GM12878 (cell line): ENCODE measurements at regions not wholly inside any gene's neighbourhood (a gene's known extent, or its start where the extent isn't known, plus 50 kb on each side); places are given as distances from the start of the nearest gene placed in this dataset.

Experiments
- ATAC-seq: fragments of 200-7000 bp; cut with Tn5 transposase; 3 replicates; pipeline ENCODE4 v1.9.1; 2020; ENCODE audit warnings: mild to moderate bottlenecking, moderate library complexity
- BruUV-seq: library from RNA; stranded (reverse); fragments of 400-500 nt; replicated peaks from 2 replicates; lab custom pipeline; 2021; lab: Mats Ljungman, UMichigan
- CTCF ChIA-PET: fragments of 300-600 bp; sonication (Branson Sonifier 250); formaldehyde crosslinking; extraction: SDS; loops from one replicate; lab custom pipeline; 2021; ENCODE audit warnings: inconsistent platforms; lab: Yijun Ruan, JAX
- POLR2A ChIA-PET: fragments of 350-600 bp; formaldehyde crosslinking; extraction: SDS; loops from one replicate; lab custom pipeline; 2021; ENCODE audit warnings: inconsistent platforms; lab: Charles Lee
- RAD21 ChIA-PET: fragments of 300-600 bp; sonication (Branson Sonifier 250); formaldehyde crosslinking; loops from one replicate; lab custom pipeline; 2023; ENCODE audit warnings: antibody characterized with exemption; ENCODE audit not compliant: unreplicated experiment; lab: Charles Lee
- SMC1A ChIA-PET: fragments of 300-600 bp; sonication (Branson Sonifier 250); formaldehyde crosslinking; loops from one replicate; lab custom pipeline; 2023; ENCODE audit not compliant: unreplicated experiment, uncharacterized antibody; lab: Charles Lee
- DNase-seq: peaks from one replicate; pipeline ENCODE4 v3.0.0-alpha.2; 2011; ENCODE audit warnings: low read depth, low spot score
- FAIRE-seq: peaks from 3 replicates; lab custom pipeline; 2011; peaks lifted over from hg19 to GRCh38; lab: Jason Lieb, UNC
- H2AFZ ChIP-seq: 2 replicates; pipeline ENCODE4 v1.6.0; 2011; ENCODE audit warnings: low read depth, low read length, control low read depth; ENCODE audit not compliant: control insufficient read depth
- H3K27ac ChIP-seq: 2 replicates; pipeline ENCODE4 v1.5.1; 2011; ENCODE audit warnings: control low read depth; ENCODE audit not compliant: control insufficient read depth, insufficient read depth
- H3K27me3 ChIP-seq, 2 experiments: replicated peaks in 1 of 2; 2 replicates each; pipeline versions ENCODE4 v1.6.0 to v1.6.1; 2011; ENCODE audit warnings: low read length in 1 of 2; ENCODE audit not compliant: control insufficient read depth in 2 of 2, insufficient read depth in 2 of 2
- H3K36me3 ChIP-seq, 2 experiments: 2 replicates each; pipeline ENCODE4 v1.5.1; 2011; ENCODE audit warnings: low read length in 1 of 2; ENCODE audit not compliant: control insufficient read depth in 2 of 2, insufficient read depth in 2 of 2
- H3K4me1 ChIP-seq: 2 replicates; pipeline ENCODE4 v1.6.1; 2011; ENCODE audit warnings: mild to moderate bottlenecking, low read length, moderate library complexity, mixed read lengths; ENCODE audit not compliant: control insufficient read depth, insufficient read depth
- H3K4me2 ChIP-seq: 2 replicates; pipeline ENCODE4 v1.6.0; 2011; ENCODE audit warnings: control low read depth; ENCODE audit not compliant: control insufficient read depth, insufficient read depth
- H3K4me3 ChIP-seq: fragments of 200-600 bp; sonication (generic); 2 replicates; pipeline ENCODE4 v1.5.1; 2016
- H3K79me2 ChIP-seq: 2 replicates; pipeline ENCODE4 v1.6.0; 2011; ENCODE audit warnings: low read length; ENCODE audit not compliant: control insufficient read depth, insufficient read depth
- H3K9ac ChIP-seq: 2 replicates; pipeline ENCODE4 v1.8.0; 2011; ENCODE audit warnings: low read length, control low read depth, mixed read lengths; ENCODE audit not compliant: control insufficient read depth, insufficient read depth
- H3K9me3 ChIP-seq: replicated peaks from 3 replicates; pipeline ENCODE4 v1.5.1; 2011; ENCODE audit warnings: mild to moderate bottlenecking, low read length; ENCODE audit not compliant: control insufficient read depth, insufficient read depth
- H4K20me1 ChIP-seq: 2 replicates; pipeline ENCODE4 v1.6.0; 2011; ENCODE audit not compliant: control insufficient read depth, insufficient read depth
- BCL3 ChIP-seq: IDR thresholded peaks from 2 replicates; pipeline ENCODE4 v1.6.1; 2011; ENCODE audit warnings: borderline replicate concordance, low read depth, mild to moderate bottlenecking, moderate library complexity, low read length; ENCODE audit not compliant: insufficient read depth, poor library complexity, severe bottlenecking
- BHLHE40 ChIP-seq, 2 experiments: fragments of 450-650 bp in 1 of 2; IDR thresholded peaks; 2 replicates each; pipeline ENCODE4 v1.6.1; 2011 to 2017; ENCODE audit warnings: low read depth in 2 of 2, borderline replicate concordance in 1 of 2, improper control_type of control experiment in 1 of 2, low read length in 1 of 2, mild to moderate bottlenecking in 1 of 2
- DPF2 ChIP-seq: fragments of 450-650 bp; IDR thresholded peaks from 2 replicates; pipeline ENCODE4 v1.6.1; 2017; ENCODE audit warnings: mild to moderate bottlenecking
- EED ChIP-seq: sonication (generic); IDR thresholded peaks from 2 replicates; pipeline ENCODE4 v1.6.1; 2016; ENCODE audit warnings: antibody characterized with exemption, low read depth
- HCFC1 ChIP-seq: fragments of 150-350 bp; IDR thresholded peaks from 2 replicates; pipeline ENCODE4 v1.6.1; 2014; ENCODE audit warnings: low read length
- HDGF ChIP-seq: fragments of 450-650 bp; IDR thresholded peaks from 2 replicates; pipeline ENCODE4 v1.6.1; 2016; ENCODE audit warnings: antibody characterized with exemption
- IRF3 ChIP-seq: fragments of 450-650 bp; IDR thresholded peaks from 2 replicates; pipeline ENCODE4 v1.6.1; 2014; ENCODE audit warnings: mild to moderate bottlenecking
- KAT2A ChIP-seq: conservative IDR thresholded peaks from 2 replicates; pipeline ENCODE4 v1.6.1; 2011; ENCODE audit warnings: low read depth, low read length; ENCODE audit not compliant: control insufficient read depth
- RB1 ChIP-seq: fragments of 450-650 bp; formaldehyde crosslinking; IDR thresholded peaks from 2 replicates; pipeline ENCODE4 v1.6.1; 2017; ENCODE audit warnings: mild to moderate bottlenecking, borderline replicate concordance
- SIN3A ChIP-seq: IDR thresholded peaks from 2 replicates; pipeline ENCODE4 v1.6.1; 2012; ENCODE audit warnings: low read depth, low read length, improper control_type of control experiment
- SREBF2 ChIP-seq: IDR thresholded peaks from 2 replicates; pipeline ENCODE4 v1.6.1; 2012; ENCODE audit warnings: mild to moderate bottlenecking, low read length
- SUZ12 ChIP-seq: fragments of 200-600 bp; sonication (generic); IDR thresholded peaks from one replicate; pipeline ENCODE4 v1.6.1; 2018; ENCODE audit warnings: antibody characterized with exemption, mild to moderate bottlenecking; ENCODE audit not compliant: unreplicated experiment
- WRNIP1 ChIP-seq: IDR thresholded peaks from 2 replicates; pipeline ENCODE4 v1.6.1; 2011; ENCODE audit warnings: low read depth, low read length, improper control_type of control experiment, borderline replicate concordance
- ZNF217 ChIP-seq: fragments of 450-650 bp; IDR thresholded peaks from 2 replicates; pipeline ENCODE4 v1.6.1; 2017; ENCODE audit warnings: antibody characterized with exemption, mild to moderate bottlenecking
- ZNF384 ChIP-seq: IDR thresholded peaks from 2 replicates; pipeline ENCODE4 v1.6.1; 2012; ENCODE audit warnings: low read depth, mild to moderate bottlenecking, low read length, improper control_type of control experiment, borderline replicate concordance
- WGBS: methylation state at CpG from one replicate; pipeline ENCODE4 v1.1.6; 2016; ENCODE audit warnings: low lambda C conversion rate; ENCODE audit not compliant: insufficient replicate concordance, insufficient coverage; ENCODE audit errors: missing lambda C conversion rate; 5-methylcytosine and 5-hydroxymethylcytosine counted together
- in situ Hi-C: fragments of 300-500 bp; cut with MboI; formaldehyde crosslinking; loops from 9 replicates; pipeline ENCODE4 v1.14.3; 2018; ENCODE audit warnings: mixed read lengths
- intact Hi-C: fragments of 100-400 bp; cut with micrococcal nuclease; formaldehyde crosslinking; loops from one replicate; pipeline ENCODE4 v1.14.2; 2022; ENCODE audit not compliant: unreplicated experiment
- TF ChIP-seq, protein P1 (sequence below): fragments of 450-650 bp; IDR thresholded peaks from 2 replicates; pipeline ENCODE4 v1.6.1; 2016; ENCODE audit warnings: mild to moderate bottlenecking

- intact Hi-C loops = no loop called here
- Histone ChIP-seq H2AFZ (no peak overlapping the region), H3K4me3 (no peak overlapping the region), H3K9ac (no peak overlapping the region), H3K27ac (no peak overlapping the region)
- CTCF ChIA-PET = interaction anchor here (1.2 to 3.1 kb wide), 2 partner anchors 10 to 22 kb away, joined by 4 to 16 read pairs; no protein-coding TSS in a partner anchor
- RAD21 ChIA-PET = interaction anchor here (0.7 kb wide), 1 partner anchor 10 kb away, joined by 3 read pairs; no protein-coding TSS in a partner anchor
- ATAC-seq (no peak), DNase-seq (no peak)
- in situ Hi-C loops = no loop called here
- SMC1A ChIA-PET = no interaction called here
- 10% methylated on average over 5 of the region's 5 CpGs for WGBS
- TF ChIP-seq EED (no peak), HDGF (no peak)
- TF ChIP-seq, all 136 proteins: peak for 0
- no TSS peak for BruUV-seq
- POLR2A ChIA-PET = no interaction called here
- no peak for FAIRE-seq
- no peaks in the 10 kb centered on the region for H3K4me1 ChIP-seq
- H3K9me3 ChIP-seq = no peaks in the 10 kb centered on the region
- no peaks in the 10 kb centered on the region for H4K20me1 ChIP-seq
- peaks cover 3 to 6% of the 10 kb centered on the region in 2 experiments; a peak in 2 of 4 replicates for H3K27me3 ChIP-seq
- H3K4me2 ChIP-seq = no peak overlapping the region
- no peaks in the 10 kb centered on the region for H3K79me2 ChIP-seq
- H3K36me3 ChIP-seq = no peaks in the 10 kb centered on the region
These were observed 237.4 kb downstream of the LMX1A start for GRCh38 chr1:165119086-165119485.

DNA sequence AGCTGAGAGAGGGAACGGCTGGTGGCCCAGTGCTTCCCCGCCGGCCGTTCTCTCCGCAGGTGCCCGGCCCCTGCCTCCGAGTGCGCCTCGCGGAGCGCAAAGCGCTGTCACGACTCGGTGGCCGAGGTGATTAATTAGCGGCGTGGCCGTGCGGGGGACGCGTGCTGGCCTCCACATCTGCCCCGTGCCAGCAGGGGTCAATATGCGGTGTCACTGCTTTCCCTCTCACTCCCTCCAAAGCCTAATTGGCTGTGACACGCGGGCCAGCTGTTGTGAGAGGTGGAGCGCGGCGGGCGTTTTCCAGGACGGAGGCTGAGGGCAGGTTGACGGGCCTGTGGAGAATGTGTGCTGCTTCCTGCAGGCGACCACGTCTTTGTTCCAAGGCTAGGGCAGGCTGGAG is 239.0 kb downstream of the LMX1A start:
- WGBS = 25% methylated on average over 33 of the region's 33 CpGs
- no peak overlapping the region for H3K4me3 ChIP-seq
- no TSS peak for BruUV-seq
- ATAC-seq (no peak), FAIRE-seq (no peak), DNase-seq (no peak)
- H3K36me3 ChIP-seq = no peaks in the 10 kb centered on the region
- in situ Hi-C loops (no loop called here), intact Hi-C loops (no loop called here)
- peaks cover 3 to 6% of the 10 kb centered on the region in 2 experiments; a peak in 2 of 4 replicates for H3K27me3 ChIP-seq
- ChIA-PET RAD21 (no interaction called here), CTCF (no interaction called here), POLR2A (no interaction called here), SMC1A (no interaction called here)
- no peak overlapping the region for H3K27ac ChIP-seq
- H4K20me1 ChIP-seq = no peaks in the 10 kb centered on the region
- no peaks in the 10 kb centered on the region for H3K79me2 ChIP-seq
- no peaks in the 10 kb centered on the region for H3K4me1 ChIP-seq
- no peak overlapping the region for H3K4me2 ChIP-seq
- no peaks in the 10 kb centered on the region for H3K9me3 ChIP-seq
- no peak overlapping the region for H3K9ac ChIP-seq
- no peak overlapping the region for H2AFZ ChIP-seq
- TF ChIP-seq ZNF384 = no peak
- no peak for TF ChIP-seq BHLHE40 (IDR thresholded peaks at IDR 0.05; ENCODE audit: borderline replicate concordance in 1 of 2, low read depth in 2 of 2, low read length in 1 of 2)
- TF ChIP-seq WRNIP1 = no peak
- no peak for TF ChIP-seq BCL3
- no peak for TF ChIP-seq ZNF217
- no peak for TF ChIP-seq RB1
- TF ChIP-seq, protein P1, sequence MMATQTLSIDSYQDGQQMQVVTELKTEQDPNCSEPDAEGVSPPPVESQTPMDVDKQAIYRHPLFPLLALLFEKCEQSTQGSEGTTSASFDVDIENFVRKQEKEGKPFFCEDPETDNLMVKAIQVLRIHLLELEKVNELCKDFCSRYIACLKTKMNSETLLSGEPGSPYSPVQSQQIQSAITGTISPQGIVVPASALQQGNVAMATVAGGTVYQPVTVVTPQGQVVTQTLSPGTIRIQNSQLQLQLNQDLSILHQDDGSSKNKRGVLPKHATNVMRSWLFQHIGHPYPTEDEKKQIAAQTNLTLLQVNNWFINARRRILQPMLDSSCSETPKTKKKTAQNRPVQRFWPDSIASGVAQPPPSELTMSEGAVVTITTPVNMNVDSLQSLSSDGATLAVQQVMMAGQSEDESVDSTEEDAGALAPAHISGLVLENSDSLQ = no peak
- TF ChIP-seq DPF2 = no peak
- TF ChIP-seq SUZ12 = no peak
- TF ChIP-seq HCFC1 = no peak
- TF ChIP-seq KAT2A = no peak
- no peak for TF ChIP-seq SREBF2
- TF ChIP-seq IRF3 = no peak
- no peak for TF ChIP-seq SIN3A
